GM21381 (cell line): ENCODE measurements at regions not wholly inside any gene's neighbourhood (a gene's known extent, or its start where the extent isn't known, plus 50 kb on each side); places are given as distances from the start of the nearest gene placed in this dataset.

Experiments
- ATAC-seq: cut with Tn5 transposase; IDR thresholded peaks from one replicate; pipeline ENCODE4 v1.9.1; 2021; ENCODE audit warnings: mild to moderate bottlenecking, moderate library complexity; ENCODE audit not compliant: unreplicated experiment

DNA sequence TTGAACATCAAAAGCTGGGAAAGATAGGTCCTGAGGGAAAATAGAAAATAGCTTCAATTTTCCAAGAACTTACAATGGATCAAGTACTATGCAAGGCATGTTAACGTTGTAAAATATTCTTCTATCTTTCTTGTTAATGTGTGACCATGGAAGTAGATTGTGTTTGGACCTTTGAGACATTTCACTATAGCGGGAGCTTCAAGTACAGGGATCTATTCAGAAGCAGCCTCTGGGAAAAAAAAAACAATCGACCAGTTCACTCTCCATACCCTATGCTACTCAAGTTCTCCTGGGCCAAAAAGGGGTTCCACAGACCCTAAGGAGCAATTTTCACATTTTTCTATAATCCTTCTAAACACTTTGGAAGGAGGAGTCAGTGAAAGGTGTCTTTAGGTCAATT is 54.1 kb upstream of the ATP10B start:
- no peak for ATAC-seq

- ATAC-seq: no peak
These were observed 53.3 kb upstream of the ATP10B start for GRCh38 chr5:160905285-160905684.

- no peak for ATAC-seq
These were observed 52.6 kb upstream of the ATP10B start for GRCh38 chr5:160904591-160904990.

DNA sequence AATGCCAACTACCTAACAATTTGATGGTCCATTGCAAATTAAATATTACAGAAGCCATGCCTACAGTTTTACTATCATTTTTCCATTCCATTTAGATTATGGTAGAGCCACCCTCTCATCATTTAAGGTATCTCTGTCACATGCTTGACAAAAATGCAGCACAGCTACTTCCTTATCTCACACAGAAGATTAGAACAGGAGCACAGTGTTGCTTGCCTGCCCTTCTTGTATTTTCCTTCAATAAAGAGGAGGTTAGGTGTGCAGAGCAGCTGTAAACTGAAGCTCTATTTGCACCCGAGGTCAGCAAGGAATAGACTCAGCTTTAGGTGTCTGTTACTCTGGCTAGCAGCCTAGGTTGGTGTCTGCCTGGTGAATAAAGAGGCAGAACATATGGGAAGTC is 51.5 kb upstream of the ATP10B start:
- no peak for ATAC-seq

- ATAC-seq: no peak
These were observed 51.1 kb upstream of the ATP10B start for GRCh38 chr5:160903076-160903475.
